ENCODE measurements at regions not wholly inside any gene's neighbourhood (a gene's known extent, or its start where the extent isn't known, plus 50 kb on each side); places are given as distances from the start of the nearest gene placed in this dataset.
"Not testable (repeated sequence)": the region's sequence is repeated elsewhere in the genome, so short reads cannot be mapped to it uniquely, and the experiment has no call there.

DNA sequence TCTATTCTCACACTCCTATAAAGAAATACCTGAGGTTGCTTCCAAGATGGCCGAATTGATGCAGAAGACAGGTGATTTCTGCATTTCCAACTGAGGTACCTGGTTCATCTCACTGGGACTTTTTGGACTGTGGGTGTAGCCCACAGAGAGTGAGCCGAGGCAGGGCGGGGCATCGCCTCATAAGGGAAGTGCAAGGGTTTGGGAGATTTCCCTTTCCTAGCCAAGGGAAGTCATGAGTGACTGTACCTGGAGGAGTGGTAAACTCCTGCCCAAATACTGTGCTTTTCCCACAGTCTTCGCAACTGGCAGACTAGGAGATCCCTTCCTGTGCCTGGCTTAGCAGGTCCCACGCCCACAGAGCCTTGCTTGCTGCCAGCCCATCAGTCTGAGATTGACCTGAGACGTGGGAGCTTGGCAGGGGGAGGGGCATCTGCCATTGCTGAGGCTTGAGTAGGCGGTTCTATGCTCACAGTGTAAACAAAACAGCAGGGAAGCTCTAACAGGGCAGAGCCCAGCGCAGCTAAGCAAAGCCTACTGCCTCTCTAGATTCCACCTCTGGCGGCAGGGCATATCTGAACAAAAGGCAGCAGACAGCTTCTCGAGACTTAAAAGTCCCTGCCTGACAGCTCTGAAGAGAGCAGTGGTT, 152.2 kb downstream of the ARL4A start:
- no peak for DNase-seq (ENCODE audit: low read depth, low spot score)
- H3K27ac ChIP-seq (ENCODE audit: control insufficient read depth, insufficient read depth): no peak overlapping the region
- no peak overlapping the region for H3K4me3 ChIP-seq
- no peak for TF ChIP-seq YBX1 (IDR thresholded peaks at IDR 0.05)
- no peak for TF ChIP-seq SIX5 (IDR thresholded peaks at IDR 0.05; ENCODE audit: low read depth, low read length, severe bottlenecking)
- no peak for TF ChIP-seq NRF1 (conservative IDR thresholded peaks at IDR 0.05; ENCODE audit: low read depth, low read length)
- TF ChIP-seq ZBED1 (IDR thresholded peaks at IDR 0.05; ENCODE audit: borderline replicate concordance): no peak
- no peak for TF ChIP-seq RFX5 (IDR thresholded peaks at IDR 0.05; ENCODE audit: low read depth, low read length)
- TF ChIP-seq CHD1 (IDR thresholded peaks at IDR 0.05; ENCODE audit: low read depth, low read length): no peak
- ChIA-PET SMC1A (ENCODE audit: uncharacterized antibody, unreplicated experiment) (interaction anchor here (0.9 kb wide), 1 partner anchor 35 kb away, joined by 3 read pairs; no protein-coding TSS in a partner anchor), RAD21 (ENCODE audit: unreplicated experiment) (no interaction called here), CTCF (interaction anchor here (0.6 kb wide), 1 partner anchor 109 kb away, joined by 3 read pairs; no protein-coding TSS in a partner anchor), POLR2A (no interaction called here)
- no peaks in the 10 kb centered on the region for H4K20me1 ChIP-seq (ENCODE audit: control insufficient read depth, insufficient read depth)
- intact Hi-C loops (cut with micrococcal nuclease; ENCODE audit: unreplicated experiment) (no loop called here), in situ Hi-C loops (cut with MboI) (no loop called here)
- ATAC-seq: no peak
- H3K27me3 ChIP-seq (replicated peaks in 1 of 2; ENCODE audit: control insufficient read depth in 2 of 2, insufficient read depth in 2 of 2, low read length in 1 of 2): no peaks in the 10 kb centered on the region
- H3K4me1 ChIP-seq (ENCODE audit: control insufficient read depth, insufficient read depth, low read length): no peaks in the 10 kb centered on the region
- no peaks in the 10 kb centered on the region for H3K9me3 ChIP-seq (replicated peaks; ENCODE audit: control insufficient read depth, insufficient read depth, low read length)
- H2AFZ ChIP-seq (ENCODE audit: control insufficient read depth, low read depth, low read length): no peak overlapping the region
- FAIRE-seq: no peak
- H3K9ac ChIP-seq (ENCODE audit: control insufficient read depth, insufficient read depth, low read length): no peak overlapping the region
- no peaks in the 10 kb centered on the region for H3K79me2 ChIP-seq (ENCODE audit: control insufficient read depth, insufficient read depth, low read length)
- H3K4me2 ChIP-seq (ENCODE audit: control insufficient read depth, insufficient read depth): no peak overlapping the region
- 28% methylated on average over 11 of the region's 11 CpGs for WGBS (ENCODE audit: insufficient coverage, insufficient replicate concordance, low lambda C conversion rate, missing lambda C conversion rate)
- H3K36me3 ChIP-seq (ENCODE audit: control insufficient read depth in 2 of 2, insufficient read depth in 2 of 2, low read length in 1 of 2): no peaks in the 10 kb centered on the region
- BruUV-seq (replicated peaks): no TSS peak

DNA sequence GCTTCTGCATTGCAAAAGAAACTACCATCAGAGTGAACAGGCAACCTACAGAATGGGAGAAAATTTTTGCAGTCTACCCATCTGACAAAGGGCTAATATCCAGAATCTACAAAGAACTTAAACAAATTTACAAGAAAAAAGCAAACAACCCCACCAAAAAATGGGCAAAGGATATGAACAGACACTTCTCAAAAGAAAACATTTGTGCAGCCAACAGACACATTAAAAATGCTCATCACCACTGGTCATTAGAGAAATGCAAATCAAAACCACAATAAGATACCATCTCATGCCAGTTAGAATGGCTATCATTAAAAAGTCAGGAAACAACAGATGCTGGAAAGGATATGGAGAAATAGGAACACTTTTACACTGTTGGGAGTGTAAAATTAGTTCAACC, 157.3 kb downstream of the ARL4A start:
- RAD21 ChIA-PET (ENCODE audit: unreplicated experiment); ATAC-seq; H3K9me3 ChIP-seq (replicated peaks; ENCODE audit: control insufficient read depth, insufficient read depth, low read length); H4K20me1 ChIP-seq (ENCODE audit: control insufficient read depth, insufficient read depth); H3K27ac ChIP-seq (ENCODE audit: control insufficient read depth, insufficient read depth); H3K4me3 ChIP-seq; H3K27me3 ChIP-seq (replicated peaks in 1 of 2; ENCODE audit: control insufficient read depth in 2 of 2, insufficient read depth in 2 of 2, low read length in 1 of 2); H3K9ac ChIP-seq (ENCODE audit: control insufficient read depth, insufficient read depth, low read length); H3K79me2 ChIP-seq (ENCODE audit: control insufficient read depth, insufficient read depth, low read length); FAIRE-seq; SMC1A ChIA-PET (ENCODE audit: uncharacterized antibody, unreplicated experiment); POLR2A ChIA-PET; in situ Hi-C loops (cut with MboI); CTCF ChIA-PET; BruUV-seq (replicated peaks); intact Hi-C loops (cut with micrococcal nuclease; ENCODE audit: unreplicated experiment); H3K36me3 ChIP-seq (ENCODE audit: control insufficient read depth in 2 of 2, insufficient read depth in 2 of 2, low read length in 1 of 2); DNase-seq (ENCODE audit: low read depth, low spot score); H3K4me2 ChIP-seq (ENCODE audit: control insufficient read depth, insufficient read depth); H2AFZ ChIP-seq (ENCODE audit: control insufficient read depth, low read depth, low read length); H3K4me1 ChIP-seq (ENCODE audit: control insufficient read depth, insufficient read depth, low read length): not testable (repeated sequence)

Data from GM12878 (cell line).